ENCODE measurements at regions not wholly inside any gene's neighbourhood (a gene's known extent, or its start where the extent isn't known, plus 50 kb on each side); places are given as distances from the start of the nearest gene placed in this dataset.

- Histone ChIP-seq H3K36me3 (no peaks in the 10 kb centered on the region), H3K27me3 (no peaks in the 10 kb centered on the region), H3K4me3 (no peak overlapping the region), H3K27ac (no peak overlapping the region), H3K9me3 (peaks cover 0 to 10% (median 0%) of the 10 kb centered on the region in 3 donors), H3K4me1 (no peaks in the 10 kb centered on the region)
- no peak for TF ChIP-seq EP300 (IDR thresholded peaks at IDR 0.05)
- TF ChIP-seq, protein P1, sequence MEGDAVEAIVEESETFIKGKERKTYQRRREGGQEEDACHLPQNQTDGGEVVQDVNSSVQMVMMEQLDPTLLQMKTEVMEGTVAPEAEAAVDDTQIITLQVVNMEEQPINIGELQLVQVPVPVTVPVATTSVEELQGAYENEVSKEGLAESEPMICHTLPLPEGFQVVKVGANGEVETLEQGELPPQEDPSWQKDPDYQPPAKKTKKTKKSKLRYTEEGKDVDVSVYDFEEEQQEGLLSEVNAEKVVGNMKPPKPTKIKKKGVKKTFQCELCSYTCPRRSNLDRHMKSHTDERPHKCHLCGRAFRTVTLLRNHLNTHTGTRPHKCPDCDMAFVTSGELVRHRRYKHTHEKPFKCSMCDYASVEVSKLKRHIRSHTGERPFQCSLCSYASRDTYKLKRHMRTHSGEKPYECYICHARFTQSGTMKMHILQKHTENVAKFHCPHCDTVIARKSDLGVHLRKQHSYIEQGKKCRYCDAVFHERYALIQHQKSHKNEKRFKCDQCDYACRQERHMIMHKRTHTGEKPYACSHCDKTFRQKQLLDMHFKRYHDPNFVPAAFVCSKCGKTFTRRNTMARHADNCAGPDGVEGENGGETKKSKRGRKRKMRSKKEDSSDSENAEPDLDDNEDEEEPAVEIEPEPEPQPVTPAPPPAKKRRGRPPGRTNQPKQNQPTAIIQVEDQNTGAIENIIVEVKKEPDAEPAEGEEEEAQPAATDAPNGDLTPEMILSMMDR (IDR thresholded peaks at IDR 0.05), result no peak
- ATAC-seq, result no peak
- 71 to 88% methylated on average over 1 of the region's 1 CpG for WGBS, 2 donors (ENCODE audit: low coverage in 1 of 2)
Measured at GRCh38 chr15:69754313-69754712, 301.7 kb downstream of the RPLP1 start.

DNA sequence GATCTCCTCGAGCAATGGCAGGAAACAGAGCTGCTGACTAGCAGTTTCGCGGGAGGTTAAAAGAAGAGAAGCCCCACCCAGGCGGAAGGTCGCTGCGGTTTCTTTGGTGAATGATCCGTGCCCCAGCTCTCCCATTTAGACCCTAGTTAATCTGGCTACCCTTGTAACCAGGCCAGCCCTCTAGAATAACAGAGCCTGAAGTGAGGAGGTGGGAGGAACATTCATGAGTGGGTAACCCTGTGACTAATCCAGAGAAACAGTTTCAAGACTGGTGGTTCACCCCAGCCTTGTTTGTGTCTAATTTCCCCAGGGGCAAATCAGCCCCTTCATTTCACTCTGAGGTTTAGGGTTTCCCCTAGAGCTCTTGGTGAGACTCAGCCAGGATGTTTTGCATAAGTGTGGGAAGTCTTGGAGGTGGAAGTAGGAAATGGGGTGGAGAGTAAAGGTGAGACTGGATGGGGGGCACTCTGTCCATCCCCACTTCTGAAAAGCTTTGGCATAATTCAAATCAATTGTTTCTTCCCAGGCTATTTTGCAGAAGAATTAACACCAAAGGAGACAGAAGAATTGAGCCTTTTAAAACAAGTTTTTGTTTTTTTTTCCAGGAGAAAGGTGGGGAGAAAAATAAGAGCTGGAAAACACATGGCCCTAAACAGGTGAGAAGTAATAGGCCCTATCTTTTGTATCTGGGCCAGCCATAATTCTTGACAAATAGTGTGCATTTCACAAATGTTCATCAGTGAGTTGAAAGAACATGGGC lies 303.1 kb downstream of the RPLP1 start:
- TF ChIP-seq POLR2A (IDR thresholded peaks at IDR 0.05) (no peak), EP300 (IDR thresholded peaks at IDR 0.05) (no peak), POLR2AphosphoS5 (IDR thresholded peaks at IDR 0.05) (no peak)
- TF ChIP-seq, protein P1 (IDR thresholded peaks at IDR 0.05), result no peak
- no peaks in the 10 kb centered on the region for H3K27me3 ChIP-seq
- 18 to 25% methylated on average over 7 of the region's 7 CpGs for WGBS, 2 donors (ENCODE audit: low coverage in 1 of 2)
- no peak overlapping the region for H3K4me3 ChIP-seq
- no peak overlapping the region for H3K27ac ChIP-seq
- H3K36me3 ChIP-seq, result no peaks in the 10 kb centered on the region
- H3K4me1 ChIP-seq, result no peaks in the 10 kb centered on the region
- no peak for ATAC-seq
- peaks cover 0 to 10% (median 0%) of the 10 kb centered on the region in 3 donors for H3K9me3 ChIP-seq

DNA sequence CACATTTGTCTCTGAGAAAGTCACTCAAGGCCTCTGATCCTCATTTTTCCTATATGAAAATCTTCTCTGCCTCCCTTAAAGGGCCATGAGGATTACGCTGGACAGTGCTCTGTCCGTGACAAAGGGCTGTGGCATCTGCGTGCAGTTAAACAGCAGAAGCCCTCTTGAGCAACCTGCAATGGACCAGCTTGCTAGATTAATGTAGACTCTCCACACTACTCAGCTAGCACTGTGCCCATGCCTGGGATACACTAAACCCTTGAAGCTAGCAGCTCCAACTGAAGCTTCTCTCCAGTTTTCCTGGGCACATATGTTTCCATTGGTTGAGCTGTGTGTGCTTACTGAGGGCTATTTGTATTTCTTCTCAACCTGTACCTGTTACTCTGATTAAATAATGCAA lies 303.8 kb downstream of the RPLP1 start:
- Histone ChIP-seq H3K9me3 (peaks cover 0 to 10% (median 0%) of the 10 kb centered on the region in 3 donors), H3K36me3 (no peaks in the 10 kb centered on the region), H3K27ac (no peak overlapping the region), H3K4me1 (no peaks in the 10 kb centered on the region), H3K4me3 (no peak overlapping the region), H3K27me3 (no peaks in the 10 kb centered on the region)
- ATAC-seq, result no peak
- 96% methylated on average over 3 of the region's 3 CpGs; no CpG with 5 or more reads in 1 of the 2 donors for WGBS, 2 donors (ENCODE audit: low coverage in 1 of 2)
- no peak for TF ChIP-seq POLR2AphosphoS5 (IDR thresholded peaks at IDR 0.05)
- TF ChIP-seq EP300 (IDR thresholded peaks at IDR 0.05), result no peak
- TF ChIP-seq, protein P1 (IDR thresholded peaks at IDR 0.05), result no peak
- no peak for TF ChIP-seq POLR2A (IDR thresholded peaks at IDR 0.05)

GRCh38 chr15:69757186-69757585 lies 304.6 kb downstream of the RPLP1 start:
- no peak overlapping the region for H3K27ac ChIP-seq
- 96 to 100% methylated on average over 1 to 4 of the region's 6 CpGs for WGBS, 2 donors (ENCODE audit: low coverage in 1 of 2)
- TF ChIP-seq POLR2AphosphoS5 (IDR thresholded peaks at IDR 0.05) (no peak), POLR2A (IDR thresholded peaks at IDR 0.05) (no peak), EP300 (IDR thresholded peaks at IDR 0.05) (no peak)
- TF ChIP-seq, protein P1 (IDR thresholded peaks at IDR 0.05), result no peak
- peaks cover 0 to 10% (median 0%) of the 10 kb centered on the region in 3 donors for H3K9me3 ChIP-seq
- H3K36me3 ChIP-seq, result no peaks in the 10 kb centered on the region
- no peaks in the 10 kb centered on the region for H3K4me1 ChIP-seq
- no peak overlapping the region for H3K4me3 ChIP-seq
- no peak for ATAC-seq
- no peaks in the 10 kb centered on the region for H3K27me3 ChIP-seq

- no peaks in the 10 kb centered on the region for H3K27me3 ChIP-seq
- ATAC-seq, result no peak
- 84 to 88% methylated on average over 1 to 2 of the region's 2 CpGs for WGBS, 2 donors (ENCODE audit: low coverage in 1 of 2)
- peaks cover 0 to 6% (median 0%) of the 10 kb centered on the region in 3 donors for H3K9me3 ChIP-seq
- H3K4me1 ChIP-seq, result no peaks in the 10 kb centered on the region
- H3K27ac ChIP-seq, result no peak overlapping the region
- no peak overlapping the region for H3K4me3 ChIP-seq
- TF ChIP-seq POLR2A (IDR thresholded peaks at IDR 0.05) (no peak), EP300 (IDR thresholded peaks at IDR 0.05) (no peak), POLR2AphosphoS5 (IDR thresholded peaks at IDR 0.05) (no peak)
- TF ChIP-seq, protein P1 (IDR thresholded peaks at IDR 0.05), result no peak
- no peaks in the 10 kb centered on the region for H3K36me3 ChIP-seq
Measured at GRCh38 chr15:69758291-69758771, 305.7 kb downstream of the RPLP1 start.

All from gastroesophageal sphincter (tissue), 4 donors.